ENCODE measurements at regions not wholly inside any gene's neighbourhood (a gene's known extent, or its start where the extent isn't known, plus 50 kb on each side); places are given as distances from the start of the nearest gene placed in this dataset.

- H4K20me1 ChIP-seq (ENCODE audit: insufficient read depth, low read length) = no peaks in the 10 kb centered on the region
- H3F3A ChIP-seq (ENCODE audit: insufficient read depth, low read length) = no peaks in the 10 kb centered on the region
- H2AFZ ChIP-seq (ENCODE audit: low read length) = no peak overlapping the region
- no peak overlapping the region for H3K27ac ChIP-seq (ENCODE audit: low read depth, low read length, poor library complexity, severe bottlenecking)
- H3K9ac ChIP-seq (ENCODE audit: low read length) = no peak overlapping the region
- H3K4me3 ChIP-seq (ENCODE audit: low read depth, low read length, poor library complexity, severe bottlenecking) = no peak overlapping the region
- H3K4me1 ChIP-seq (ENCODE audit: insufficient read depth, low read length, severe bottlenecking) = no peaks in the 10 kb centered on the region
- H3K9me2 ChIP-seq (ENCODE audit: low read depth, low read length) = no peaks in the 10 kb centered on the region
- H3K4me2 ChIP-seq (ENCODE audit: low read length) = no peak overlapping the region
- no peaks in the 10 kb centered on the region for H3K79me2 ChIP-seq (ENCODE audit: insufficient read depth, low read length)
- TF ChIP-seq, protein P1, sequence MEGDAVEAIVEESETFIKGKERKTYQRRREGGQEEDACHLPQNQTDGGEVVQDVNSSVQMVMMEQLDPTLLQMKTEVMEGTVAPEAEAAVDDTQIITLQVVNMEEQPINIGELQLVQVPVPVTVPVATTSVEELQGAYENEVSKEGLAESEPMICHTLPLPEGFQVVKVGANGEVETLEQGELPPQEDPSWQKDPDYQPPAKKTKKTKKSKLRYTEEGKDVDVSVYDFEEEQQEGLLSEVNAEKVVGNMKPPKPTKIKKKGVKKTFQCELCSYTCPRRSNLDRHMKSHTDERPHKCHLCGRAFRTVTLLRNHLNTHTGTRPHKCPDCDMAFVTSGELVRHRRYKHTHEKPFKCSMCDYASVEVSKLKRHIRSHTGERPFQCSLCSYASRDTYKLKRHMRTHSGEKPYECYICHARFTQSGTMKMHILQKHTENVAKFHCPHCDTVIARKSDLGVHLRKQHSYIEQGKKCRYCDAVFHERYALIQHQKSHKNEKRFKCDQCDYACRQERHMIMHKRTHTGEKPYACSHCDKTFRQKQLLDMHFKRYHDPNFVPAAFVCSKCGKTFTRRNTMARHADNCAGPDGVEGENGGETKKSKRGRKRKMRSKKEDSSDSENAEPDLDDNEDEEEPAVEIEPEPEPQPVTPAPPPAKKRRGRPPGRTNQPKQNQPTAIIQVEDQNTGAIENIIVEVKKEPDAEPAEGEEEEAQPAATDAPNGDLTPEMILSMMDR (IDR thresholded peaks at IDR 0.05; ENCODE audit: low read length) = no peak
- no peak for TF ChIP-seq EZH2 (IDR thresholded peaks at IDR 0.05; ENCODE audit: borderline replicate concordance, low read length)
- no peaks in the 10 kb centered on the region for H3K9me3 ChIP-seq (ENCODE audit: low read length)
- no peaks in the 10 kb centered on the region for H3K27me3 ChIP-seq (ENCODE audit: insufficient read depth, low read length)
- no peaks in the 10 kb centered on the region for H3K36me3 ChIP-seq (ENCODE audit: insufficient read depth, low read length)
These were observed 169.2 kb upstream of the AMOT start for GRCh38 chrX:113009837-113010236.

GRCh38 chrX:113009029-113009428, 168.4 kb upstream of the AMOT start:
- Histone ChIP-seq H2AFZ (ENCODE audit: low read length) (no peak overlapping the region), H3K9ac (ENCODE audit: low read length) (no peak overlapping the region), H3K36me3 (ENCODE audit: insufficient read depth, low read length) (no peaks in the 10 kb centered on the region), H3K27me3 (ENCODE audit: insufficient read depth, low read length) (no peaks in the 10 kb centered on the region), H3K79me2 (ENCODE audit: insufficient read depth, low read length) (no peaks in the 10 kb centered on the region), H4K20me1 (ENCODE audit: insufficient read depth, low read length) (no peaks in the 10 kb centered on the region), H3K9me3 (ENCODE audit: low read length) (no peaks in the 10 kb centered on the region), H3K9me2 (ENCODE audit: low read depth, low read length) (no peaks in the 10 kb centered on the region), H3K4me2 (ENCODE audit: low read length) (no peak overlapping the region), H3F3A (ENCODE audit: insufficient read depth, low read length) (no peaks in the 10 kb centered on the region), H3K4me1 (ENCODE audit: insufficient read depth, low read length, severe bottlenecking) (no peaks in the 10 kb centered on the region), H3K4me3 (ENCODE audit: low read depth, low read length, poor library complexity, severe bottlenecking) (no peak overlapping the region), H3K27ac (ENCODE audit: low read depth, low read length, poor library complexity, severe bottlenecking) (no peak overlapping the region)
- no peak for TF ChIP-seq EZH2 (IDR thresholded peaks at IDR 0.05; ENCODE audit: borderline replicate concordance, low read length)
- TF ChIP-seq, protein P1 (IDR thresholded peaks at IDR 0.05; ENCODE audit: low read length) = no peak

GRCh38 chrX:113001836-113002235, 161.2 kb upstream of the AMOT start:
- no peaks in the 10 kb centered on the region for H3F3A ChIP-seq (ENCODE audit: insufficient read depth, low read length)
- no peaks in the 10 kb centered on the region for H3K27me3 ChIP-seq (ENCODE audit: insufficient read depth, low read length)

More at GRCh38 chrX:113001836-113002235, 161.2 kb upstream of the AMOT start:
- Histone ChIP-seq H2AFZ (ENCODE audit: low read length) (no peak overlapping the region), H3K4me1 (ENCODE audit: insufficient read depth, low read length, severe bottlenecking) (no peaks in the 10 kb centered on the region), H3K4me2 (ENCODE audit: low read length) (no peak overlapping the region), H3K27ac (ENCODE audit: low read depth, low read length, poor library complexity, severe bottlenecking) (no peak overlapping the region), H3K79me2 (ENCODE audit: insufficient read depth, low read length) (no peaks in the 10 kb centered on the region), H4K20me1 (ENCODE audit: insufficient read depth, low read length) (no peaks in the 10 kb centered on the region), H3K36me3 (ENCODE audit: insufficient read depth, low read length) (no peaks in the 10 kb centered on the region), H3K9ac (ENCODE audit: low read length) (no peak overlapping the region), H3K9me2 (ENCODE audit: low read depth, low read length) (no peaks in the 10 kb centered on the region), H3K9me3 (ENCODE audit: low read length) (no peaks in the 10 kb centered on the region), H3K4me3 (ENCODE audit: low read depth, low read length, poor library complexity, severe bottlenecking) (no peak overlapping the region)
- TF ChIP-seq EZH2 (IDR thresholded peaks at IDR 0.05; ENCODE audit: borderline replicate concordance, low read length) = no peak
- TF ChIP-seq, protein P1 (IDR thresholded peaks at IDR 0.05; ENCODE audit: low read length) = no peak

Data from OCI-LY1 (cell line).